ENCODE measurements at regions not wholly inside any gene's neighbourhood (a gene's known extent, or its start where the extent isn't known, plus 50 kb on each side); places are given as distances from the start of the nearest gene placed in this dataset.

- TF ChIP-seq CTCF (IDR thresholded peaks at IDR 0.05; ENCODE audit: low read length) (no peak), EZH2 (IDR thresholded peaks at IDR 0.05; ENCODE audit: borderline replicate concordance, low read length) (no peak)
Measured at GRCh38 chr4:37771771-37772170, 54.7 kb upstream of the PGM2 start.
